Gastrocnemius medialis (tissue), 4 donors: ENCODE measurements at regions not wholly inside any gene's neighbourhood (a gene's known extent, or its start where the extent isn't known, plus 50 kb on each side); places are given as distances from the start of the nearest gene placed in this dataset.

Experiments
- ATAC-seq, 2 donors: fragments of 150-250 bp; one replicate each; pipeline ENCODE4 v1.9.1; 2016
- DNase-seq, 2 donors: peaks; one replicate each; pipeline ENCODE4 v3.0.0-alpha.2; 2019
- H3K27ac ChIP-seq, 4 donors: fragments of 200-600 bp; sonication (generic); 1 replicate in 1 of 4; 2 replicates in 3 of 4; pipeline ENCODE4 v1.5.1; 2016 to 2018; ENCODE audit warnings: mild to moderate bottlenecking in 2 of 4, moderate library complexity in 1 of 4
- H3K27me3 ChIP-seq, 3 donors: fragments of 200-600 bp; sonication (generic) in 2 of 3; 1 replicate in 1 of 3; 2 replicates in 2 of 3; pipeline versions ENCODE4 v1.5.1 to v1.6.0; 2016 to 2019; ENCODE audit warnings: mild to moderate bottlenecking in 1 of 3, moderate library complexity in 1 of 3
- H3K36me3 ChIP-seq, 2 donors: fragments of 200-600 bp; sonication (generic) in 1 of 2; one replicate each; pipeline ENCODE4 v1.5.1; 2017 to 2018
- H3K4me1 ChIP-seq, 2 donors: fragments of 200-600 bp; sonication (generic) in 1 of 2; one replicate each; pipeline ENCODE4 v1.5.1; 2016 to 2017; ENCODE audit warnings: mild to moderate bottlenecking in 2 of 2
- H3K4me3 ChIP-seq, 4 donors: fragments of 200-600 bp; sonication (generic) in 3 of 4; 1 replicate in 1 of 4; 2 replicates in 3 of 4; pipeline ENCODE4 v1.5.1; 2016 to 2019; ENCODE audit warnings: mild to moderate bottlenecking in 2 of 4
- H3K9me3 ChIP-seq, 3 donors: fragments of 200-600 bp; sonication (generic) in 2 of 3; 1 replicate in 1 of 3; 2 replicates in 2 of 3; pipeline ENCODE4 v1.5.1; 2016 to 2019
- CTCF ChIP-seq, 5 experiments: fragments of 450-650 bp in 3 of 5; fragments of 200-600 bp in 2 of 5; sonication (generic) in 2 of 5; IDR thresholded peaks in 4 of 5; conservative IDR thresholded peaks in 1 of 5; 1 replicate in 4 of 5; 2 replicates in 1 of 5; pipeline ENCODE4 v1.5.1; 2016 to 2019; ENCODE audit warnings: antibody characterized with exemption in 5 of 5, mild to moderate bottlenecking in 3 of 5, moderate library complexity in 3 of 5
- POLR2A ChIP-seq, 2 donors: fragments of 450-650 bp; IDR thresholded peaks; one replicate each; pipeline ENCODE4 v1.6.1; 2017; ENCODE audit warnings: antibody characterized with exemption in 2 of 2, mild to moderate bottlenecking in 2 of 2, moderate library complexity in 2 of 2
- in situ Hi-C, 4 donors: fragments of 200-750 bp; cut with MboI; loops; one replicate each; pipeline versions ENCODE4 v1.15.0 to v1.8.0; 2017; ENCODE audit warnings: low sequenced_read_pairs in 4 of 4
- intact Hi-C: fragments of 100-400 bp; cut with DNase I; formaldehyde crosslinking; loops from one replicate; pipeline ENCODE4 v1.15.1; 2023; ENCODE audit warnings: low total_unique reads

DNA sequence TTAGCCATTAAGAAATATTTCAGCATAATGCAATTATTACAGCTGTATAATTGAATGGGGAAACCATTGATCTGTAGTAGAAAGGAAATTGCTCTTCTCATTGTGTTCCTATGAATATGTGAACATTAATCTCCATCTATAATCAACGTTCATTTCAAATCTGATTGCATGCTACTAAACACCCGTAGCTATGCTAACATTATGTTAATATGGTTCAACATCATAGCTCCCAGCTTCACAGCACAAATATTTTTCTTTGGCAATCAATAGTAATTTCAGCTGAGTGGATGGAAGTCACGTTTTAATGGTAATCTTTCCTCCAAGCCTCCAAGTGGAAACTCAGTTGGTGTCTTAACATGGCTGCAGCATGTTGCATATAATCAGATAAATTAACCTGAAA is 454.4 kb downstream of the MAFB start:
- H3K4me3 ChIP-seq: no peak overlapping the region
- no peak for DNase-seq
- H3K36me3 ChIP-seq: no peaks in the 10 kb centered on the region
- in situ Hi-C loops: no loop called here
- H3K4me1 ChIP-seq: peaks cover 0 to 4% of the 10 kb centered on the region in 2 donors
- no peak overlapping the region for H3K27ac ChIP-seq
- no peaks in the 10 kb centered on the region for H3K27me3 ChIP-seq
- intact Hi-C loops: no loop called here
- TF ChIP-seq CTCF (IDR thresholded peaks at IDR 0.05 in 4 of 5, conservative IDR thresholded peaks at IDR 0.05 in 1 of 5) (no peak), POLR2A (IDR thresholded peaks at IDR 0.05) (no peak)
- no peaks in the 10 kb centered on the region for H3K9me3 ChIP-seq
- no peak for ATAC-seq

DNA sequence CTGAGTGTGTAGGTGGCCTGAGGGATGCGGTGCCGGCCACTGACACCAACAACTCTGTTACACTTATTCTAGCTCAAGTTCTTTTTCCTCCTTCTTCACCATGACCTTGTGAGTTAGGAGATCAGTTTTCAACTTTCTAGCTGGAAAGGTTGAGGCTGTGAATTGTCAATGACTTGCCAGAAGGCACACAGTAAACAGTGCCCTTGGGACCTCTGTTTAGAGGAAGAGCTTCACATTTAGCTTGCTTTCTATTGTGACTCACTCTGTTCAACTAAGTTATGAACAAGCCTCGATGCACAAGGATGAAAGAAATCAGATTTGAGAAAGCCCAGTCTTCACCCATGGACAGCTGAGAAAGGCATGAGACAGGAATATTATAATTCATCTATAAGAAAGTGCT is 455.6 kb downstream of the MAFB start:
- intact Hi-C loops: no loop called here
- H3K4me1 ChIP-seq: peaks cover 0 to 4% of the 10 kb centered on the region in 2 donors
- H3K36me3 ChIP-seq: no peaks in the 10 kb centered on the region
- DNase-seq (no peak), ATAC-seq (peak in 1 of 2 donors; percentile 30)
- H3K27ac ChIP-seq: no peak overlapping the region
- TF ChIP-seq POLR2A (IDR thresholded peaks at IDR 0.05): no peak
- TF ChIP-seq CTCF (IDR thresholded peaks at IDR 0.05 in 4 of 5, conservative IDR thresholded peaks at IDR 0.05 in 1 of 5): no peak
- no peaks in the 10 kb centered on the region for H3K9me3 ChIP-seq
- no peak overlapping the region for H3K4me3 ChIP-seq
- no peaks in the 10 kb centered on the region for H3K27me3 ChIP-seq
- in situ Hi-C loops: no loop called here

DNA sequence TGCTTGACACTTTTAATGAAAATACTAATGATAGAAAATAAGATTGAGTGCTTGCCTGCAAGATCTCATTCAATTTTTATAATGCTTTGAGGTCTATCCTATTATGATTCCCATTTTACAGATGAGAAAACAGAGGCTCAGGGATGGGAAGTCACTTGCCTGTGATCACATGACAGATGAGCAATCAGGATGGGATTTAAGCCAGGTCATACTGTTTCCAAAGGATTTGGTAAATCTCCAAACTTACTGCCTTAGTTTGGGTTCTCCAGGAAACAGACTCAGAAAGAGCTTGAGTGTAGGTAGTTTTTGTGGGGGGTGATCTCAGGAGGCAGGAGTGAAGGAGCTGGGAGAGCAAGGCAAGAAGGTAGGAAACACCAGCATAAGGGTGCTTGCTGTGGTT is 456.3 kb downstream of the MAFB start:
- Histone ChIP-seq H3K9me3 (no peaks in the 10 kb centered on the region), H3K27me3 (no peaks in the 10 kb centered on the region), H3K4me3 (no peak overlapping the region), H3K36me3 (no peaks in the 10 kb centered on the region), H3K4me1 (peaks cover 0 to 4% of the 10 kb centered on the region in 2 donors), H3K27ac (no peak overlapping the region)
- TF ChIP-seq CTCF (IDR thresholded peaks at IDR 0.05 in 4 of 5, conservative IDR thresholded peaks at IDR 0.05 in 1 of 5): no peak
- no peak for TF ChIP-seq POLR2A (IDR thresholded peaks at IDR 0.05)
- intact Hi-C loops: no loop called here
- DNase-seq (no peak), ATAC-seq (no peak)
- in situ Hi-C loops: no loop called here

DNA sequence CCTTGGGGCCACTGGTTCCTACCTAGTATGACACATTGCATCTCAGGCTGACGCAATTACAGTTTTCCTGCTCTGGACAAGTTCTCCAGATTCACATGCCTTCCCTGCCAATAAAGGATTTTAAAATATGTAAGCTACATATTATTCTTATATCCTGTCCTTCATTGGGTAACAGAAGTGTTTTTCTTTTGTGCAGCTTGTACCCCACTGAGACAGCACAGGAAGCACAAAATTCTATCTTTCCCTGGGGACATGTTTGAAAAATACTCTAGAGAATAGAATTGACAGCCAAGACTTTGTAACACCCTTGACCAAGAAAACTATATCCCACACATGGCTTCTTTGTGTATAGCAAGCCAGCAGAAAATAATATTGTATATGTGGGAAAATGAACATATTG is 456.8 kb downstream of the MAFB start:
- no peak overlapping the region for H3K27ac ChIP-seq
- H3K9me3 ChIP-seq: no peaks in the 10 kb centered on the region
- intact Hi-C loops: no loop called here
- DNase-seq: no peak
- no peaks in the 10 kb centered on the region for H3K27me3 ChIP-seq
- H3K4me1 ChIP-seq: peaks cover 0 to 4% of the 10 kb centered on the region in 2 donors
- no peak for TF ChIP-seq POLR2A (IDR thresholded peaks at IDR 0.05)
- no peak for TF ChIP-seq CTCF (IDR thresholded peaks at IDR 0.05 in 4 of 5, conservative IDR thresholded peaks at IDR 0.05 in 1 of 5)
- no peaks in the 10 kb centered on the region for H3K36me3 ChIP-seq
- in situ Hi-C loops: no loop called here
- no peak overlapping the region for H3K4me3 ChIP-seq
- ATAC-seq: no peak

DNA sequence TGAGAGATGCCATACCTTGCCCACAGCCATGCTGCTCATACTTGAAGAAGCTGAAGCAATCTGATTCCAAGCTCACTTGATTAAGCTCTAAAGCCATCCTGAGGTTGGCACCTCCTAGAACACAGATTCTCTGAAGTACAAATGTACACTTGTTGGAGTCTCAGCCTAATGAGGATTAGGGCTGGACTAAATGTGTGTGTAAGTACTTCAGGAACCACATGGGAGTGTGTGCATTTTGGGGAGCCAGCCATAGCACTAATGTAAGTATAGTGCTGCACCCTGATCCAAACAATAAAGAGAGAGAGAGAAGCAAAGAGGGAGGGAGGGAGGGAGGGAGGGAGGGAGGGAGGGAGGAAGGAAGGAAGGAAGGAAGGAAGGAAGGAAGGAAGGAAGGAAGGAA is 458.6 kb downstream of the MAFB start:
- Histone ChIP-seq H3K4me1 (peaks cover 0 to 4% of the 10 kb centered on the region in 2 donors), H3K27ac (no peak overlapping the region), H3K27me3 (no peaks in the 10 kb centered on the region), H3K36me3 (no peaks in the 10 kb centered on the region), H3K4me3 (no peak overlapping the region), H3K9me3 (no peaks in the 10 kb centered on the region)
- intact Hi-C loops: no loop called here
- DNase-seq (no peak), ATAC-seq (no peak)
- in situ Hi-C loops: no loop called here
- no peak for TF ChIP-seq CTCF (IDR thresholded peaks at IDR 0.05 in 4 of 5, conservative IDR thresholded peaks at IDR 0.05 in 1 of 5)
- TF ChIP-seq POLR2A (IDR thresholded peaks at IDR 0.05): no peak
